ENCODE measurements at regions not wholly inside any gene's neighbourhood (a gene's known extent, or its start where the extent isn't known, plus 50 kb on each side); places are given as distances from the start of the nearest gene placed in this dataset.
A peak's percentile ranks its signal among the peaks of the same experiment; 100 is the strongest.
"Not testable (repeated sequence)": the region's sequence is repeated elsewhere in the genome, so short reads cannot be mapped to it uniquely, and the experiment has no call there.

GRCh38 chr2:200199576-200200263 is 106.8 kb upstream of the SPATS2L start:
- Histone ChIP-seq H3K36me3 (no peaks in the 10 kb centered on the region), H3K4me3 (no peak overlapping the region), H3K27me3 (no peaks in the 10 kb centered on the region), H3K27ac (peak overlapping the region; percentile 81), H3K4me1 (peaks cover 19% of the 10 kb centered on the region), H3K9me3 (replicated peaks) (peaks cover 6% of the 10 kb centered on the region; the same call in 1 of the 2 replicates)
- DNase-seq: peak; percentile 93 to 95

GRCh38 chr2:200201839-200202238 is 104.7 kb upstream of the SPATS2L start:
- H3K4me1 ChIP-seq: peaks cover 19% of the 10 kb centered on the region
- not testable (repeated sequence) for H3K36me3 ChIP-seq, H3K27me3 ChIP-seq, H3K4me3 ChIP-seq, DNase-seq, H3K27ac ChIP-seq
- peaks cover 16% of the 10 kb centered on the region; the same call in 1 of the 2 replicates for H3K9me3 ChIP-seq (replicated peaks)

GRCh38 chr2:200203381-200203827 is 103.1 kb upstream of the SPATS2L start:
- Histone ChIP-seq H3K9me3 (replicated peaks) (peaks cover 16% of the 10 kb centered on the region; the same call in 1 of the 2 replicates), H3K27ac (no peak overlapping the region), H3K4me1 (peaks cover 19% of the 10 kb centered on the region), H3K27me3 (no peaks in the 10 kb centered on the region), H3K4me3 (no peak overlapping the region), H3K36me3 (no peaks in the 10 kb centered on the region)
- DNase-seq: no peak

GRCh38 chr2:200208041-200208440 is 98.5 kb upstream of the SPATS2L start:
- Histone ChIP-seq H3K27me3 (no peaks in the 10 kb centered on the region), H3K4me1 (peaks cover 5% of the 10 kb centered on the region; the same call in 1 of the 2 replicates), H3K4me3 (no peak overlapping the region), H3K27ac (no peak overlapping the region), H3K36me3 (no peaks in the 10 kb centered on the region), H3K9me3 (replicated peaks) (peaks cover 10% of the 10 kb centered on the region; the same call in 1 of the 2 replicates)
- no peak for DNase-seq

GRCh38 chr2:200209030-200209429 is 97.5 kb upstream of the SPATS2L start:
- peaks cover 5% of the 10 kb centered on the region; the same call in 1 of the 2 replicates for H3K4me1 ChIP-seq

GRCh38 chr2:200211643-200212042 is 94.8 kb upstream of the SPATS2L start:
- Histone ChIP-seq H3K4me3 (no peak overlapping the region), H3K9me3 (replicated peaks) (no peaks in the 10 kb centered on the region), H3K4me1 (peaks cover 5% of the 10 kb centered on the region; the same call in 1 of the 2 replicates), H3K27ac (no peak overlapping the region), H3K27me3 (no peaks in the 10 kb centered on the region), H3K36me3 (no peaks in the 10 kb centered on the region)
- no peak for DNase-seq

More at GRCh38 chr2:200209030-200209429, 97.5 kb upstream of the SPATS2L start:
- DNase-seq: no peak
- peaks cover 10% of the 10 kb centered on the region; the same call in 1 of the 2 replicates for H3K9me3 ChIP-seq (replicated peaks)
- H3K36me3 ChIP-seq: no peaks in the 10 kb centered on the region
- H3K4me3 ChIP-seq: no peak overlapping the region
- H3K27ac ChIP-seq: no peak overlapping the region
- no peaks in the 10 kb centered on the region for H3K27me3 ChIP-seq

GRCh38 chr2:200212862-200213425 is 93.5 kb upstream of the SPATS2L start:
- H3K27me3 ChIP-seq: no peaks in the 10 kb centered on the region
- no peak overlapping the region for H3K4me3 ChIP-seq
- peak; percentile 18 to 48 for DNase-seq

GRCh38 chr2:200216310-200216709 is 90.2 kb upstream of the SPATS2L start:
- Histone ChIP-seq H3K27ac (no peak overlapping the region), H3K36me3 (no peaks in the 10 kb centered on the region), H3K4me3 (no peak overlapping the region), H3K27me3 (no peaks in the 10 kb centered on the region), H3K9me3 (replicated peaks) (no peaks in the 10 kb centered on the region), H3K4me1 (peaks cover 14% of the 10 kb centered on the region)
- DNase-seq: no peak

More at GRCh38 chr2:200212862-200213425, 93.5 kb upstream of the SPATS2L start:
- no peak overlapping the region for H3K27ac ChIP-seq
- H3K36me3 ChIP-seq: no peaks in the 10 kb centered on the region
- peaks cover 5% of the 10 kb centered on the region; the same call in 1 of the 2 replicates for H3K4me1 ChIP-seq
- H3K9me3 ChIP-seq (replicated peaks): no peaks in the 10 kb centered on the region

GRCh38 chr2:200217320-200217719 is 89.2 kb upstream of the SPATS2L start:
- Histone ChIP-seq H3K36me3 (no peaks in the 10 kb centered on the region), H3K27me3 (no peaks in the 10 kb centered on the region), H3K27ac (no peak overlapping the region), H3K4me1 (peaks cover 12% of the 10 kb centered on the region), H3K4me3 (no peak overlapping the region), H3K9me3 (replicated peaks) (no peaks in the 10 kb centered on the region)
- DNase-seq: no peak

- Histone ChIP-seq H3K4me3 (no peak overlapping the region), H3K4me1 (peaks cover 9% of the 10 kb centered on the region; the same call in 1 of the 2 replicates), H3K36me3 (no peaks in the 10 kb centered on the region), H3K9me3 (replicated peaks) (no peaks in the 10 kb centered on the region), H3K27ac (no peak overlapping the region), H3K27me3 (no peaks in the 10 kb centered on the region)
- DNase-seq: no peak
Measured at GRCh38 chr2:200218645-200219044, 87.8 kb upstream of the SPATS2L start.

- Histone ChIP-seq H3K4me1 (peaks cover 9% of the 10 kb centered on the region; the same call in 1 of the 2 replicates), H3K4me3 (no peak overlapping the region), H3K27ac (no peak overlapping the region), H3K9me3 (replicated peaks) (no peaks in the 10 kb centered on the region), H3K27me3 (no peaks in the 10 kb centered on the region), H3K36me3 (no peaks in the 10 kb centered on the region)
- DNase-seq: no peak
Measured at GRCh38 chr2:200219309-200220113, 87.0 kb upstream of the SPATS2L start.

- H3K27me3 ChIP-seq: no peaks in the 10 kb centered on the region
- no peak for DNase-seq
- H3K4me1 ChIP-seq: peaks cover 9% of the 10 kb centered on the region; the same call in 1 of the 2 replicates
- no peak overlapping the region for H3K27ac ChIP-seq
- no peak overlapping the region for H3K4me3 ChIP-seq
- no peaks in the 10 kb centered on the region for H3K36me3 ChIP-seq
- no peaks in the 10 kb centered on the region for H3K9me3 ChIP-seq (replicated peaks)
Measured at GRCh38 chr2:200220251-200220650, 86.2 kb upstream of the SPATS2L start.

GRCh38 chr2:200221055-200221955 is 85.2 kb upstream of the SPATS2L start:
- Histone ChIP-seq H3K4me3 (no peak overlapping the region), H3K36me3 (no peaks in the 10 kb centered on the region), H3K27ac (no peak overlapping the region), H3K27me3 (no peaks in the 10 kb centered on the region), H3K4me1 (peaks cover 17% of the 10 kb centered on the region), H3K9me3 (replicated peaks) (no peaks in the 10 kb centered on the region)
- no peak for DNase-seq

GRCh38 chr2:200222791-200223190 is 83.7 kb upstream of the SPATS2L start:
- Histone ChIP-seq H3K9me3 (replicated peaks) (no peaks in the 10 kb centered on the region; the same call in 1 of the 2 replicates), H3K4me1 (peaks cover 23% of the 10 kb centered on the region), H3K27me3 (no peaks in the 10 kb centered on the region), H3K4me3 (no peak overlapping the region), H3K27ac (no peak overlapping the region), H3K36me3 (no peaks in the 10 kb centered on the region)
- DNase-seq: no peak

Data from SJCRH30 (cell line).